IMR-90 (cell line): ENCODE measurements at regions not wholly inside any gene's neighbourhood (a gene's known extent, or its start where the extent isn't known, plus 50 kb on each side); places are given as distances from the start of the nearest gene placed in this dataset.
"Not testable (repeated sequence)": the region's sequence is repeated elsewhere in the genome, so short reads cannot be mapped to it uniquely, and the experiment has no call there.

Experiments
- CTCF ChIP-seq: conservative IDR thresholded peaks from 2 replicates; pipeline ENCODE4 v1.5.1; 2012; ENCODE audit warnings: mild to moderate bottlenecking, low read depth, low read length, improper control_type of control experiment
- POLR2A ChIP-seq: IDR thresholded peaks from 2 replicates; pipeline ENCODE4 v1.6.1; 2012; ENCODE audit warnings: mild to moderate bottlenecking, low read depth, low read length
- RAD21 ChIP-seq: IDR thresholded peaks from 2 replicates; pipeline ENCODE4 v1.6.1; 2012; ENCODE audit warnings: low read length, improper control_type of control experiment
- SMC3 ChIP-seq: fragments of 150-350 bp; IDR thresholded peaks from 2 replicates; pipeline ENCODE4 v1.6.1; 2016; ENCODE audit warnings: low read depth, mild to moderate bottlenecking, antibody characterized with exemption, low read length, moderate library complexity
- USF2 ChIP-seq: fragments of 150-350 bp; IDR thresholded peaks from 2 replicates; pipeline ENCODE4 v1.6.1; 2017; ENCODE audit warnings: mild to moderate bottlenecking, antibody characterized with exemption, low read length, low read depth

- not testable (repeated sequence) for TF ChIP-seq CTCF, USF2, POLR2A, SMC3, RAD21
These were observed 427.5 kb upstream of the ADGRB3 start for GRCh38 chr6:68207612-68208011.
